Lung (tissue), 11 donors: ENCODE measurements at regions not wholly inside any gene's neighbourhood (a gene's known extent, or its start where the extent isn't known, plus 50 kb on each side); places are given as distances from the start of the nearest gene placed in this dataset.

Experiments used
- ATAC-seq: fragments of 200-7000 bp; cut with Tn5 transposase; one replicate; pipeline ENCODE4 v1.9.1; 2020; ENCODE audit warnings: moderate number of reproducible peaks; ENCODE audit not compliant: insufficient read depth, low FRiP score
- DNase-seq, 3 donors: peaks; one replicate each; pipeline ENCODE4 v3.0.0-alpha.2; 2013 to 2017
- H3K27ac ChIP-seq, 2 donors: one replicate each; pipeline ENCODE4 v1.5.1; 2013; ENCODE audit warnings: mild to moderate bottlenecking in 2 of 2, moderate library complexity in 2 of 2, control low read depth in 1 of 2, inconsistent platforms in 1 of 2, low read depth in 1 of 2, low read length in 1 of 2
- H3K27me3 ChIP-seq, 3 donors: one replicate each; pipeline ENCODE4 v1.5.1; 2013; ENCODE audit warnings: low read length in 2 of 3; ENCODE audit not compliant: control insufficient read depth in 3 of 3, insufficient read depth in 3 of 3
- H3K36me3 ChIP-seq, 4 donors: one replicate each; pipeline ENCODE4 v1.5.1; 2013; ENCODE audit warnings: low read length in 4 of 4, mild to moderate bottlenecking in 1 of 4, moderate library complexity in 1 of 4; ENCODE audit not compliant: control insufficient read depth in 4 of 4, insufficient read depth in 4 of 4
- H3K4me1 ChIP-seq, 5 donors: one replicate each; pipeline ENCODE4 v1.5.1; 2013; ENCODE audit warnings: low read length in 5 of 5, mild to moderate bottlenecking in 2 of 5, moderate library complexity in 1 of 5; ENCODE audit not compliant: control insufficient read depth in 5 of 5, insufficient read depth in 5 of 5
- H3K4me3 ChIP-seq: one replicate; pipeline ENCODE4 v1.5.1; 2013; ENCODE audit warnings: mild to moderate bottlenecking, control low read depth, moderate library complexity
- H3K9ac ChIP-seq, 2 donors: one replicate each; pipeline ENCODE4 v1.5.1; 2013; ENCODE audit warnings: low read length in 2 of 2, control low read depth in 1 of 2; ENCODE audit not compliant: insufficient read depth in 1 of 2
- H3K9me3 ChIP-seq, 4 donors: one replicate each; pipeline ENCODE4 v1.5.1; 2013; ENCODE audit warnings: low read length in 3 of 4, mild to moderate bottlenecking in 1 of 4, moderate library complexity in 1 of 4; ENCODE audit not compliant: control insufficient read depth in 4 of 4, insufficient read depth in 3 of 4
- CTCF ChIP-seq: IDR thresholded peaks from 2 replicates; pipeline ENCODE4 v1.5.1; 2012; ENCODE audit warnings: mild to moderate bottlenecking; ENCODE audit errors: control extremely low read depth, extremely low read depth
- WGBS, 2 donors: extraction: QIAGEN DNeasy Blood & Tissue Kit; methylation state at CpG; one replicate each; pipeline ENCODE4 v1.1.7; 2013; 5-methylcytosine and 5-hydroxymethylcytosine counted together
- donor health status: control.
- donor health status: control.
- donor health status: Bipolar disorder and iron deficiency.
- donor health status: healthy.
- donor health status: DM: yes; HTN: yes; CAD: no.

- no peaks in the 10 kb centered on the region for H3K9me3 ChIP-seq
- no peak overlapping the region for H3K9ac ChIP-seq
- no peaks in the 10 kb centered on the region for H3K4me1 ChIP-seq
- H3K27ac ChIP-seq: no peak overlapping the region
- TF ChIP-seq CTCF: no peak
- no peaks in the 10 kb centered on the region for H3K27me3 ChIP-seq
- ATAC-seq: no peak
- WGBS, 2 donors: 95% methylated on average over 2 of the region's 2 CpGs
- no peak overlapping the region for H3K4me3 ChIP-seq
- no peak for DNase-seq
- H3K36me3 ChIP-seq: no peaks in the 10 kb centered on the region
These were observed 116.2 kb downstream of the OLIG3 start for GRCh38 chr6:137378090-137378369.

GRCh38 chr6:137373296-137373695 is 120.9 kb downstream of the OLIG3 start:
- no peaks in the 10 kb centered on the region for H3K36me3 ChIP-seq

GRCh38 chr6:137372532-137372931 is 121.7 kb downstream of the OLIG3 start:
- DNase-seq (no peak), ATAC-seq (no peak)
- H3K4me1 ChIP-seq: no peaks in the 10 kb centered on the region
- 90 to 97% methylated on average over 2 of the region's 2 CpGs for WGBS, 2 donors
- H3K4me3 ChIP-seq: no peak overlapping the region
- TF ChIP-seq CTCF: no peak
- H3K9me3 ChIP-seq: no peaks in the 10 kb centered on the region
- no peak overlapping the region for H3K9ac ChIP-seq
- H3K27ac ChIP-seq: no peak overlapping the region
- no peaks in the 10 kb centered on the region for H3K36me3 ChIP-seq
- H3K27me3 ChIP-seq: no peaks in the 10 kb centered on the region

More at GRCh38 chr6:137373296-137373695, 120.9 kb downstream of the OLIG3 start:
- no peak for TF ChIP-seq CTCF
- 97 to 100% methylated on average over 1 of the region's 1 CpG for WGBS, 2 donors
- no peak for DNase-seq
- Histone ChIP-seq H3K27me3 (no peaks in the 10 kb centered on the region), H3K9ac (no peak overlapping the region), H3K4me1 (no peaks in the 10 kb centered on the region), H3K27ac (no peak overlapping the region), H3K9me3 (no peaks in the 10 kb centered on the region), H3K4me3 (no peak overlapping the region)
- ATAC-seq: no peak

- 83 to 86% methylated on average over 4 of the region's 4 CpGs for WGBS, 2 donors
- H3K4me1 ChIP-seq: no peaks in the 10 kb centered on the region
- H3K27ac ChIP-seq: no peak overlapping the region
- no peak for TF ChIP-seq CTCF
- DNase-seq (no peak), ATAC-seq (no peak)
- no peaks in the 10 kb centered on the region for H3K9me3 ChIP-seq
- H3K9ac ChIP-seq: no peak overlapping the region
- no peak overlapping the region for H3K4me3 ChIP-seq
- H3K36me3 ChIP-seq: no peaks in the 10 kb centered on the region
- no peaks in the 10 kb centered on the region for H3K27me3 ChIP-seq
These were observed 122.6 kb downstream of the OLIG3 start for GRCh38 chr6:137371634-137372016.
